Activated naive CD4-positive, alpha-beta T cell treated with anti-CD3 and anti-CD28 coated beads, Interleukin-2, amount 50 U/mL, for 72 hours (primary cell): ENCODE measurements at regions not wholly inside any gene's neighbourhood (a gene's known extent, or its start where the extent isn't known, plus 50 kb on each side); places are given as distances from the start of the nearest gene placed in this dataset.
"Not testable (repeated sequence)": the region's sequence is repeated elsewhere in the genome, so short reads cannot be mapped to it uniquely, and the experiment has no call there.

ENCODE experiments used
- ATAC-seq, 2 donors: fragments of 150-1000 bp; cut with Tn5 transposase; 2 replicates each; pipeline ENCODE4 v1.10.0; 2021; ENCODE audit warnings: mild to moderate bottlenecking in 2 of 2, moderate library complexity in 2 of 2
- DNase-seq, 2 donors: peaks; one replicate each; pipeline ENCODE4 v3.0.0; 2021 to 2022; ENCODE audit warnings: low spot score in 2 of 2
- H3K27ac Mint-ChIP-seq, 2 donors: one replicate each; pipeline ENCODE4 v1.8.0; 2022; ENCODE audit warnings: mild to moderate bottlenecking in 2 of 2, mixed read lengths in 2 of 2
- H3K36me3 Mint-ChIP-seq, 2 donors: one replicate each; pipeline ENCODE4 v1.8.0; 2022; ENCODE audit warnings: mixed read lengths in 2 of 2
- H3K9me3 Mint-ChIP-seq, 2 donors: one replicate each; pipeline ENCODE4 v1.8.0; 2022; ENCODE audit warnings: mixed read lengths in 2 of 2

DNA sequence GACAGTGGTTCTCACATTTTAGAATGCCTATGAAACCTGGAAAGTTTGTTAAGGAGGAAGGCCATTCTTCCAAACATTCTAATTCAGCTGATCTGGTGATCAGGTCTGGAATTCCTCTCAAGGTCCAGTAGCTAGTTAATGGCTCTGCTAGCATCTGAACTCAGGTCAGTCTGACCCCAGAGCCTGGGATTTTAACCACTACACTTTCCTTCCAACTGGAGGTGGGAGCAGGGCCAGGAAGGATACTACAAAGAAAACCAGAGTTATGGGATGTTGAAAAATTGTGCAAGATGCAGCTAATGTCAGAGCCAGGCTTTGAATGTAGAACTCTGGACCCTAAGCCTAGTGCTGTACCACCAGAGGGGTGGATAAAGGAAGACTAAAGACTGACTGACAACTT, 73.6 kb upstream of the NID2 start:
- ATAC-seq (no peak), DNase-seq (no peak)
- peaks cover 0 to 3% of the 10 kb centered on the region in 2 donors for H3K9me3 Mint-ChIP-seq
- no peaks in the 10 kb centered on the region for H3K36me3 Mint-ChIP-seq
- H3K27ac Mint-ChIP-seq, result no peak overlapping the region

DNA sequence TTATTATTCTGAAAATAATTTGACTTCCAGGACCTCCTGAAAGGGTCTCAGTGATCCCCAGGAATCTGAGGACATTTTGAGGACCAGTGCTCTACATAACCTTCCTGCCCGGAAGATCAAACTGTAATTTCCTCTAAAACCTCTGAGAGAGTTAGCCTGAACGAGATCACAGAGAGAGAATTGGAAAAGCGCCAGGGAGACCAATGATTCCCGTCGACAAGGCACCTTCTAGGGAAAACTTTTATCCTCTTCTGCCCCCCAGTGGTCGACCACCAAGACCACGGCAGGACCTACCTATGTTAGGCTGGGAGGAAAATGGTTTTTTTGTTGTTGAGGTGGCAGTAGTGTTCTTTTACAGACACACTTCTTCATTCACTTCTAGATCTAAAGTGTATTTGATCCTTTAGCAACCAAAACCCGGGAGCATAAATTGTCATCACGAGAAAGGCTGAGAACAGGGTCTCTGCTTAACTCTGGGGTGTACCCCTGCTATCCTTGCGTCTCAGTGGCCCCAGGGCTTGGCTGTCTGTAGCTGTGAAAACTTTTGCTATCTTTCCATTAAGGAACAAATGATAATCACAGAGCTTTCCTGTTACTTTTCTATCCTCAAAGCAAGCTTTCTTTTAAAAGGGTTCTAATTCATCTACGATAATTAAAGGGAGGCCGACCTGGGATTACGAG, 62.9 kb upstream of the NID2 start:
- DNase-seq, result peak in 1 of 2 donors; percentile 35
- Mint-ChIP-seq H3K36me3 (peaks cover 0 to 17% of the 10 kb centered on the region in 2 donors), H3K27ac (no peak overlapping the region), H3K9me3 (peaks cover 0 to 4% of the 10 kb centered on the region in 2 donors)
- ATAC-seq, result peak in 1 of 2 donors; percentile 56

DNA sequence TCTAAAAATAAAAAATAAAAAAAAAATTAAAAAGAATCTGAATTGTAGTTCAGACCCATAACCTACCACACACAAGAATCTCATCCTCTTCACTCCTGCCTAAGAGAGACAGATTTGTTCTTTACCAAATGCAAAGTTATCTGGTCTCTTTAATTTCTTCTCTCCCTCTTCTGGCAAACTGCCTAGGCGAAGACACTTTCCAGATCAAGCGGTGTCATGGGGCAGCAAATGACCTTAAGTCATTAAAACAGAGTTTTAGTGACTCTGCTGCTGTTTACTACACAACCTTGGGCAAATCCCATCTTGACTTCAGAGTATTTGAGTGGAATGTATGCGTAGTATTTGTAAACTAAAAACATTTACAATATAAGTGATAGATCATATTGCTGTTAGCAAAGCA, 60.9 kb upstream of the NID2 start:
- no peak overlapping the region for H3K27ac Mint-ChIP-seq
- no peaks in the 10 kb centered on the region for H3K9me3 Mint-ChIP-seq
- ATAC-seq (no peak), DNase-seq (no peak)
- H3K36me3 Mint-ChIP-seq, result peaks cover 0 to 6% of the 10 kb centered on the region in 2 donors

- Mint-ChIP-seq H3K9me3 (no peaks in the 10 kb centered on the region), H3K27ac (no peak overlapping the region), H3K36me3 (no peaks in the 10 kb centered on the region)
- DNase-seq, result no peak
- no peak for ATAC-seq
These were observed 57.0 kb upstream of the NID2 start for GRCh38 chr14:52125885-52126284.

DNA sequence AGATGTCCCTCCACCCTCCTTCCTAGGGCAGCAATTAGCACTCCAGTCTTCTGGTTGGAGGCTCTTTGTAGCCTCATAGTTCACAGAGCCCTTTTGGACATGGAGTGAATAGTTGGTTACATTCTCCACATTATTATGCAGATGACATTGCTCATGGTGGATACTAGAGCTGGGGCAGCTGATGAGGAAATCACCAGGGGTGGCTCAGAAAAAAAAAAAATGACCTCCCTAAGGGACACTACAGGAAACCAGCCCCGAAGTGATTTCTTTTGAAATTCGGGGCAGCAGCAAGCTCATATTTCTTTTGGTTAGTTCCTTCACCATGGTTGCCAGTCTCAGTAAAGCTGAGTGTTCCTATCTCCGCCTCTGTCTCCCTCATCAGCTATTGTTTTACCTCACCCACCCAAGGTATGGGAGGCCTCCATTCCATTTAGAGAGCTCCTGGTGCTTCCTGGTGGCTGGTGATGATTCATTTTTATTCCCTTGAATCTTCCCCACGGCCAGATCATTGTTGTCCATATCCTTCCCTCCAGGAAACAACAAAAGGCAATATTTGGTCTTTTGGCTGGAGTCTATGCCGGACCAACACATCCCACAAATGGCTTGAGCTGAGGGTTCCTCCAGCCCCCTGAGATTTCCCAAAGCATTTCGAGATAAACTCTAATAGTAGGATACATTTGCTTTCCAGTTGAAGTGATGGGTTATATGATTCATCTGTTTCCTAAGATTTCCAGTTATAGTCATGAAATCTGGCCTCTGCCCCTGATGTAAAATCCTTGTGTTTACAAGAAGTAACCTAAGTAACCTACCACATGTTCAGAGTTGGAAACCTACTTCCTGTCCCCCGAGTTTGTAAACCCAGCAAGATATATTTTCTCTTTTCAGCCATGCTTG, 56.2 kb upstream of the NID2 start:
- no peak for ATAC-seq
- H3K27ac Mint-ChIP-seq, result no peak overlapping the region

GRCh38 chr14:52122163-52122562, 53.3 kb upstream of the NID2 start:
- H3K9me3 Mint-ChIP-seq, ATAC-seq, H3K27ac Mint-ChIP-seq, H3K36me3 Mint-ChIP-seq, DNase-seq: not testable (repeated sequence)

More for the DNA sequence above, 56.2 kb upstream of the NID2 start:
- H3K9me3 Mint-ChIP-seq, result no peaks in the 10 kb centered on the region
- no peak for DNase-seq
- no peaks in the 10 kb centered on the region for H3K36me3 Mint-ChIP-seq

DNA sequence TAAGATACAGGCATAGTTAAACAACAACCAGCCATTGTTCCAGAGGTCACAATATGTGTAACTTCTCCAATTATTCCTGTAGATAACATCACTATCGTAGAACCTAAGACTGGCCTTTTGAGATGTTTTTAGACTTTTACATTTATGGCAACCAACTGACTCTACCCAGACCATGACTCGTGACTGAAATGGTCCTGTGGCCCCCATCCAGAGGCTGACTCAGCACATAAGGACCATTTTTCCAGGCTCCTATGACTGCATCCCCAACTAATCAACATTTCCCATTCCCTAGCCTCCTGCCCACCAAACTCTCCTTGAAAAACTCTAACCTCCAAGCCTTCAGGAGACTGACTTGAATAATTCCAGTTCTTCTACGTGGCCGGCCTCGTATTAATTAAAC, 52.6 kb upstream of the NID2 start:
- H3K9me3 Mint-ChIP-seq, result no peaks in the 10 kb centered on the region
- DNase-seq, result no peak
- ATAC-seq, result no peak
- H3K27ac Mint-ChIP-seq, result no peak overlapping the region
- no peaks in the 10 kb centered on the region for H3K36me3 Mint-ChIP-seq

GRCh38 chr14:52119030-52119429, 50.2 kb upstream of the NID2 start:
- no peak for ATAC-seq
- Mint-ChIP-seq H3K36me3 (no peaks in the 10 kb centered on the region), H3K9me3 (no peaks in the 10 kb centered on the region), H3K27ac (no peak overlapping the region)
- no peak for DNase-seq
